PC-9 (cell line): ENCODE measurements at regions not wholly inside any gene's neighbourhood (a gene's known extent, or its start where the extent isn't known, plus 50 kb on each side); places are given as distances from the start of the nearest gene placed in this dataset.

Source experiments
- BruUV-seq: library from RNA; stranded (reverse); fragments of 400-500 nt; replicated peaks from 2 replicates; lab custom pipeline; 2021; lab: Mats Ljungman, UMichigan
- CTCF ChIA-PET: fragments of 300-600 bp; sonication (Branson Sonifier 250); formaldehyde crosslinking; loops from one replicate; lab custom pipeline; 2022; ENCODE audit warnings: antibody characterized with exemption; lab: Charles Lee
- POLR2A ChIA-PET: fragments of 300-600 bp; sonication (Branson Sonifier 250); formaldehyde crosslinking; loops from one replicate; lab custom pipeline; 2022; ENCODE audit warnings: antibody characterized with exemption; ENCODE audit not compliant: unreplicated experiment; lab: Charles Lee
- DNase-seq, 2 experiments: peaks; one replicate each; pipeline versions ENCODE4 v3.0.0 to v3.0.0-alpha.2; 2015 to 2022; ENCODE audit warnings: mixed read lengths in 1 of 2
- H2AFZ ChIP-seq: fragments of 200-600 bp; sonication (generic); 2 replicates; pipeline ENCODE4 v1.8.1; 2017; ENCODE audit warnings: antibody characterized with exemption
- H3F3A ChIP-seq: fragments of 200-600 bp; sonication (generic); 2 replicates; pipeline ENCODE4 v1.8.1; 2017; ENCODE audit warnings: antibody characterized with exemption, mild to moderate bottlenecking, low read depth; ENCODE audit not compliant: insufficient read depth
- H3K27ac ChIP-seq: fragments of 200-600 bp; sonication (generic); 2 replicates; pipeline ENCODE4 v1.6.1; 2016; ENCODE audit warnings: mixed run types
- H3K27me3 ChIP-seq: fragments of 200-600 bp; sonication (generic); 2 replicates; pipeline ENCODE4 v1.6.1; 2016; ENCODE audit warnings: low read depth, mixed run types; ENCODE audit not compliant: insufficient read depth
- H3K36me3 ChIP-seq: fragments of 200-600 bp; sonication (generic); 2 replicates; pipeline ENCODE4 v1.6.1; 2016; ENCODE audit warnings: low read depth, mixed run types
- H3K4me1 ChIP-seq: fragments of 200-600 bp; sonication (generic); replicated peaks from 2 replicates; pipeline ENCODE4 v1.6.1; 2016; ENCODE audit warnings: mixed run types; ENCODE audit not compliant: insufficient read depth
- H3K4me2 ChIP-seq: fragments of 200-600 bp; sonication (generic); 2 replicates; pipeline ENCODE4 v1.6.1; 2017; ENCODE audit warnings: mixed run types
- H3K4me3 ChIP-seq: fragments of 200-600 bp; sonication (generic); 2 replicates; pipeline ENCODE4 v1.6.1; 2016; ENCODE audit warnings: mixed run types
- H3K79me2 ChIP-seq: fragments of 200-600 bp; sonication (generic); 2 replicates; pipeline ENCODE4 v1.6.1; 2017; ENCODE audit warnings: low read depth, mixed run types
- H3K9me2 ChIP-seq: fragments of 200-600 bp; sonication (generic); 2 replicates; pipeline ENCODE4 v1.8.1; 2017; ENCODE audit warnings: mild to moderate bottlenecking; ENCODE audit not compliant: insufficient read depth
- H3K9me3 ChIP-seq: fragments of 200-600 bp; sonication (generic); 2 replicates; pipeline ENCODE4 v1.8.1; 2016; ENCODE audit warnings: low read depth; ENCODE audit not compliant: insufficient read depth
- H4K20me1 ChIP-seq: fragments of 200-600 bp; sonication (generic); 2 replicates; pipeline ENCODE4 v1.8.1; 2017; ENCODE audit not compliant: insufficient read depth
- CTCF ChIP-seq: fragments of 200-600 bp; sonication (generic); conservative IDR thresholded peaks from 2 replicates; pipeline ENCODE4 v1.6.1; 2017; ENCODE audit warnings: mixed run types, antibody characterized with exemption, mild to moderate bottlenecking, moderate library complexity
- EZH2 ChIP-seq: fragments of 200-600 bp; sonication (generic); IDR thresholded peaks from 2 replicates; pipeline ENCODE4 v1.8.0; 2017; ENCODE audit warnings: antibody characterized with exemption, low read depth
- intact Hi-C: fragments of 100-400 bp; cut with micrococcal nuclease; formaldehyde crosslinking; loops from one replicate; pipeline ENCODE4 v1.10.0; 2022; ENCODE audit not compliant: unreplicated experiment

GRCh38 chr18:78731016-78731397, 248.6 kb upstream of the SALL3 start:
- no peaks in the 10 kb centered on the region for H3K79me2 ChIP-seq
- H3K36me3 ChIP-seq = no peaks in the 10 kb centered on the region
- ChIA-PET POLR2A (no interaction called here), CTCF (no interaction called here)
- no peak overlapping the region for H2AFZ ChIP-seq
- no peaks in the 10 kb centered on the region for H3K9me3 ChIP-seq
- no peak overlapping the region for H3K4me3 ChIP-seq
- no peak overlapping the region for H3K27ac ChIP-seq
- no peaks in the 10 kb centered on the region for H3K9me2 ChIP-seq
- H3K4me2 ChIP-seq = no peak overlapping the region
- no peaks in the 10 kb centered on the region for H3K4me1 ChIP-seq
- no peak for DNase-seq
- TF ChIP-seq EZH2 (no peak), CTCF (no peak)
- H3K27me3 ChIP-seq = peaks cover 96% of the 10 kb centered on the region
- no peaks in the 10 kb centered on the region for H3F3A ChIP-seq
- no TSS peak for BruUV-seq
- no peaks in the 10 kb centered on the region; the same call in 1 of the 2 replicates for H4K20me1 ChIP-seq
- intact Hi-C loops = no loop called here

GRCh38 chr18:78731398-78732032, 248.1 kb upstream of the SALL3 start:
- Histone ChIP-seq H3K79me2 (no peaks in the 10 kb centered on the region), H3K4me2 (no peak overlapping the region), H2AFZ (no peak overlapping the region), H3K4me1 (no peaks in the 10 kb centered on the region), H3K9me2 (no peaks in the 10 kb centered on the region), H3K9me3 (no peaks in the 10 kb centered on the region), H3K36me3 (no peaks in the 10 kb centered on the region), H3K27me3 (peaks cover 94% of the 10 kb centered on the region), H3K4me3 (no peak overlapping the region), H3F3A (no peaks in the 10 kb centered on the region), H4K20me1 (no peaks in the 10 kb centered on the region; the same call in 1 of the 2 replicates), H3K27ac (no peak overlapping the region)
- ChIA-PET POLR2A (no interaction called here), CTCF (no interaction called here)
- no peak for TF ChIP-seq CTCF
- TF ChIP-seq EZH2 = no peak
- no TSS peak for BruUV-seq
- no peak for DNase-seq
- intact Hi-C loops = no loop called here

- no TSS peak for BruUV-seq
- Histone ChIP-seq H3K9me3 (no peaks in the 10 kb centered on the region), H3K36me3 (no peaks in the 10 kb centered on the region), H3F3A (no peaks in the 10 kb centered on the region), H4K20me1 (no peaks in the 10 kb centered on the region; the same call in 1 of the 2 replicates), H3K9me2 (no peaks in the 10 kb centered on the region), H2AFZ (no peak overlapping the region), H3K79me2 (no peaks in the 10 kb centered on the region), H3K4me1 (no peaks in the 10 kb centered on the region), H3K4me3 (no peak overlapping the region), H3K27me3 (peaks cover 94% of the 10 kb centered on the region), H3K27ac (no peak overlapping the region), H3K4me2 (no peak overlapping the region)
- ChIA-PET POLR2A (no interaction called here), CTCF (no interaction called here)
- TF ChIP-seq CTCF (no peak), EZH2 (no peak)
- intact Hi-C loops = no loop called here
- no peak for DNase-seq
These were observed 247.1 kb upstream of the SALL3 start for GRCh38 chr18:78732273-78733210.
